H1 (cell line): ENCODE measurements at regions not wholly inside any gene's neighbourhood (a gene's known extent, or its start where the extent isn't known, plus 50 kb on each side); places are given as distances from the start of the nearest gene placed in this dataset.

Source experiments
- ATF3 ChIP-seq: IDR thresholded peaks from 2 replicates; pipeline ENCODE4 v1.6.1; 2011; ENCODE audit warnings: low read depth, mild to moderate bottlenecking, low read length; ENCODE audit not compliant: insufficient read depth
- CHD7 ChIP-seq: fragments of 300-600 bp; sonication (generic); IDR thresholded peaks from 2 replicates; pipeline ENCODE4 v1.7.1; 2012; ENCODE audit warnings: low read length, moderate library complexity, mild to moderate bottlenecking, inconsistent platforms; ENCODE audit not compliant: insufficient replicate concordance
- JUN ChIP-seq: IDR thresholded peaks from 2 replicates; pipeline ENCODE4 v1.6.1; 2011; ENCODE audit warnings: low read depth, mild to moderate bottlenecking, improper control_type of control experiment, low read length
- TAF1 ChIP-seq: IDR thresholded peaks from 2 replicates; pipeline ENCODE4 v1.6.1; 2011; ENCODE audit warnings: mild to moderate bottlenecking, low read depth, low read length
- TEAD4 ChIP-seq: IDR thresholded peaks from 2 replicates; pipeline ENCODE4 v1.6.1; 2012; ENCODE audit warnings: low read depth, low read length, inconsistent platforms, mixed read lengths

GRCh38 chr4:176508780-176509331 lies 189.1 kb downstream of the SPCS3 start (continued):
- TF ChIP-seq CHD7 (no peak), TAF1 (no peak), TEAD4 (no peak), JUN (no peak), ATF3 (no peak)
